HT-29 (cell line): ENCODE measurements at regions not wholly inside any gene's neighbourhood (a gene's known extent, or its start where the extent isn't known, plus 50 kb on each side); places are given as distances from the start of the nearest gene placed in this dataset.
"Not testable (repeated sequence)": the region's sequence is repeated elsewhere in the genome, so short reads cannot be mapped to it uniquely, and the experiment has no call there.

Source experiments
- DNase-seq: peaks from one replicate; pipeline ENCODE4 v3.0.0-alpha.2; 2015; ENCODE audit warnings: low spot score

- no peak for DNase-seq
Observed at GRCh38 chr5:82754759-82755158, 322.4 kb downstream of the TMEM167A start.

DNA sequence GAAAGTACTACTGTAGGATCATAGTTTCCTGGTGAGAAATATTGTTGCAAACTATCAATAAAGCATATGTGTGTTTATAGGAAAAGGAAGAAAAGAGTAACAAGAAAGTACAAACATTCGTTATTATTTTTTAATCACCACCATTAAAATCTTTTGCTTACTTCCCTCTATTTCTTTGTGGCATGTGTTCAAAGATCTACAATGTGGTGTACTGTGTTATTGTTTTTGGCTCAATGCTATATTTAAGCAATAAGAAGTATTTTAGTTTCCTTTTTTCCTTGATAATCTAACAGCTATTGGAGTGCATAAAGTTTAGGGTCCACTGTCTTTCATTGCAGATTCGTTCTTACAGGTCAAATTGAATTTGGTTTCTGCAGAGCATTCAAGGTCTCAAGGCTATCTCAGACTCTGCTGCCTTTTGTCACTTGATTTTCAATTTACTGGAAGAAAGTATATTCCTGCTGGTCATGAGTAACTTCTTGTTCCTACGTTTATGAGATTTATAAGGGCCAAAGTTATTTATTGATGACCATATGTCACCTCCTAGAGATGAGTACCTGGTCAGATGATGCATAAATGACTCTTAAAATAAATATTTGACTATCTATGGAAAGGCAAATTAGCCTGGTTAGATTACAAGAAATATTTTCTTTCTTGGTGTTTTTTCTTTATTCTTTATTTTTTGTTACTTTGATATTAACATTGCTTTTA is 323.0 kb downstream of the TMEM167A start:
- DNase-seq: no peak

- DNase-seq: no peak
Observed at GRCh38 chr5:82753374-82753773, 323.8 kb downstream of the TMEM167A start.

- DNase-seq: peak; percentile 15
Observed at GRCh38 chr5:82749461-82749820, 327.8 kb downstream of the TMEM167A start.

- DNase-seq: no peak
Observed at GRCh38 chr5:82748688-82749460, 328.3 kb downstream of the TMEM167A start.

DNA sequence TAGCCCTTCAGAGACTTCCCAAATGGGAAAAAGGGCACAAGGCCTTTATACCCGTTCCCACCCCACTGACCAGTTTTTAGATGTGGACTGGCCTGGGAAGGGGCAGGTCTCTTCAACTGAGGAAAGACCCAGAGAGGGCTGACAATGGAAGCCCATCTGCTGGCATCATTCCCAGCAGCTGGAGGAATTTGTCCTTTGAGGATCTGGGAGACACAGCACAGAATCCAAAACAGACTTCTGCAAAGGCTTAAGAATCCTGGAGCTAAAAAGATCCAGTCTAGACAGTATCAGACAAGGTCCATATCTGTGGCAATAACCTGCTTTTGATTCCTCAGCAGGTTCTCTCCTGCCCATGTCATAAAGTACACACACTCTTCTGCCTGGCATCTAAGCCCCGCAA is 329.2 kb downstream of the TMEM167A start:
- DNase-seq: no peak

- DNase-seq: no peak
Observed at GRCh38 chr5:82745016-82745415, 332.2 kb downstream of the TMEM167A start.

GRCh38 chr5:82738681-82739269 is 338.4 kb downstream of the TMEM167A start:
- no peak for DNase-seq

- peak; percentile 83 for DNase-seq
Observed at GRCh38 chr5:82735160-82735789, 341.9 kb downstream of the TMEM167A start.

- DNase-seq: no peak
Observed at GRCh38 chr5:82734347-82734746, 342.8 kb downstream of the TMEM167A start.

- peak; percentile 48 for DNase-seq
Observed at GRCh38 chr5:82730913-82731312, 346.3 kb downstream of the TMEM167A start.

- no peak for DNase-seq
Observed at GRCh38 chr5:82728926-82729702, 348.1 kb downstream of the TMEM167A start.

GRCh38 chr5:82723168-82723567 is 354.0 kb downstream of the TMEM167A start:
- no peak for DNase-seq

DNA sequence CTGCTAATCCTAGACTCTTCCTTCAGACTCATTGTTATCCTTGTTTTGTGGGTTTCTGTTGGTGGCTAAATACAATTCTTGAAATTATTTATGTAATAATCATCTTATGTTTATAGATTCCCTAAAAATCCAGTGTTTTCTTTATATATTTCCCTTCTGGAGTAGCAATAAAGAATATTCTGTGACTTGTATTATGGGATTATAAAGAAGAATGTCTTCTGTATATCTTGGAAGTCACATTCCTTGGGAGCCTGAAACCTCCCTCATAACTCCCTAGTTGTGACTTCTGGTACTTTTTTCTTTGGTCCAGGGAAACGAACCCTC is 356.1 kb downstream of the TMEM167A start:
- no peak for DNase-seq

GRCh38 chr5:82720213-82721086 is 356.7 kb downstream of the TMEM167A start:
- DNase-seq: peak; percentile 79

DNA sequence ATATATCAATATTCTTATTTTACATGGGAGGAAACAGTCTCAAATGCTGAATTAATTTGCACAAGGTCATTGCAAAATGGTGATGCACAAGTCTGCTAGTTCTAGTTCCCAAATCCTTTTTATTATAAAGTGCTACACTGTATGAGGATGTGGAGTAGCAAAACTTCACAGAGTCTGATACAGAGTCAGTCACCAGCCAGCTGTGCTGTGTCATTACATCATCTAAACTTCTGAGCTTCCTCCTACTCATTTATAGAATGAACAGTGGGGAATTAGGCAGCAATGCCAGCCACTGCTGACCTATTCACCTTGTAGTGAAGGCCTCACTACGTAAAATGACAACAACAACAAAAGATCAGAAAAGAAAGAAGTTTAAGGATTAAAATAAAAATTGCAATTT is 357.8 kb downstream of the TMEM167A start:
- peak; percentile 58 for DNase-seq

DNA sequence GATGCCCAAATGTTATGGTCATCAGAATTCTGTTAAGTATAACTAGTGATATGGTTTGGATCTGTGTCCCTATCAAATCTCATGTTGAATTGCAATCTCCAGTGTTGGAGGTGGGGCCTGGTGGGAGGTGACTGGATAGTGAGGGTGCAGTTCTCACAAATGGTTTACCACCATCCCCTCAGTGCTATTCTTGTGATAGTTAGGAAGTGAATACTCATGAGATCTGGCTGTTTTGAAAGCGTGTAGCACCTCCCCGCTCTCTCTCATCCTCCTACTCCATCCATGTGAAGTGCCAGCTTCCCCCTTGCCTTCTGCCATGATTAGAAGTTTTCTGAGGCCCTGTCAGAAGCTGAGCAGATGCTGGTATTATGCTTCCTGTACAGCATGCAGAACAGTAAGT is 359.5 kb downstream of the TMEM167A start:
- no peak for DNase-seq

DNA sequence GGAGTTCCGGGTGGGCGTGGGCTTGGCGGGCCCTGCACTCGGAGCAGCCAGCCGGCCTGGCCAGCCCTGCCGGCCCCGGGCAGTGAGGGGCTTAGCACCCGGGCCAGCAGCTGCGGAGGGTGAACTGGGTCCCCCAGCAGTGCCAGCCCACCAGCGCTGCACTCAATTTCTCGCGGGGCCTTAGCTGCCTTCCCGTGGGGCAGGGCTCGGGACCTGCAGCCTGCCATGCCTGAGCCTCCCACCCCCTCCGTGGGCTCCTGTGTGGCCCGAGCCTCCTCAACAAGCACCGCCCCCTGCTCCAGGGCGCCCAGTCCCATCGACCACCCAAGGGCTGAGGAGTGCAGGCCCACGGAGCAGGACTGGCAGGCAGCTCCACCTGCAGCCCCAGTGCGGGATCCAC is 362.5 kb downstream of the TMEM167A start:
- not testable (repeated sequence) for DNase-seq

GRCh38 chr5:82713811-82714210 is 363.4 kb downstream of the TMEM167A start:
- DNase-seq: no peak

DNA sequence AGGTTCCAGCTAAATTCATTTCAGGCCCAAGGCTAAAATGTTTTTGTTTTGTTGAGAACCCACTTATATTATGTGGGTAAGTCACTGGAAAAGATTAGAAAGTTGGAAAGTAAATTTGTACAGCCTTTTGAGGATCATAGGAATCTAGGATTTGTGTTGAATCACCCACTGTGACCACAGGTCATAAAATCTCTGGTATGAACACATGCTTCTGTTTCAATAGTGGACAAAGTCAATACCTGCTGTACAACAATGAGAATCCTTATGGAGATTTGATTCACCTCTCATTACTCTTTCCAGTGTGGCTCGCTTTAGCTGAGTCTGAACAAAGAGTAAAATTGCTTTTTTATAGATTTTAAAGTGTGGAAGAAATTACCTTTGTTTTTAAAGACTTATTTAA is 369.5 kb downstream of the TMEM167A start:
- DNase-seq: peak; percentile 50

DNA sequence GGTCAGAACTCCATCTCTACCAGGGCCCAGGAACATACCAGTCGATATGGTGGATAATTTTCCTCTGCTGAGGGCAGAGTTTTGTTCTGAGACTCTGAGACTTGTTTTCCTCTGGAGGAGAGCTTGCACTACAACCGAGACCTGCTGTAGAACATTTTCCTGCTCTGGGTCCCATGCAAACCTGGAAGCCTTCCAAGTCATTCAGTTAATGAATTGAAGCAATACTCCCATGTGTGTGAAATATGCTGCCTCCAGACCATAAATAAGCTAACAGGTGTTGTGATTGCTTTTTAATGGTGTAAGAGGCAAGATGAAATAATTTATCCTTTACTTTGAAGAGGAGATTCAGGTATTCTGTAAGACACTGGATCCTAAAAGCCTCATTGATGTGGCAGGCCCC is 372.8 kb downstream of the TMEM167A start:
- DNase-seq: no peak
